ENCODE measurements at regions not wholly inside any gene's neighbourhood (a gene's known extent, or its start where the extent isn't known, plus 50 kb on each side); places are given as distances from the start of the nearest gene placed in this dataset.

GRCh38 chr6:40973304-40973703 is 65.7 kb downstream of the UNC5CL start:
- DNase-seq, result no peak

- DNase-seq, result no peak
Observed at GRCh38 chr6:40972814-40973213, 66.2 kb downstream of the UNC5CL start.

GRCh38 chr6:40972190-40972589 is 66.8 kb downstream of the UNC5CL start:
- DNase-seq, result no peak

GRCh38 chr6:40968620-40969164 is 70.3 kb downstream of the UNC5CL start:
- DNase-seq, result no peak

GRCh38 chr6:40966860-40967259 is 72.2 kb downstream of the UNC5CL start:
- no peak for DNase-seq

- no peak for DNase-seq
Observed at GRCh38 chr6:40965046-40965445, 74.0 kb downstream of the UNC5CL start.

GRCh38 chr6:40963019-40963418 is 76.0 kb downstream of the UNC5CL start:
- DNase-seq, result no peak

- no peak for DNase-seq
Observed at GRCh38 chr6:40962241-40962640, 76.8 kb downstream of the UNC5CL start.

GRCh38 chr6:40961831-40962230 is 77.2 kb downstream of the UNC5CL start:
- no peak for DNase-seq

GRCh38 chr6:40960742-40961430 is 78.1 kb downstream of the UNC5CL start:
- no peak for DNase-seq

- no peak for DNase-seq
Observed at GRCh38 chr6:40959781-40960327, 79.2 kb downstream of the UNC5CL start.

GRCh38 chr6:40958738-40959137 is 80.3 kb downstream of the UNC5CL start:
- no peak for DNase-seq

GRCh38 chr6:40957616-40958492 is 81.2 kb downstream of the UNC5CL start:
- DNase-seq, result no peak

GRCh38 chr6:40956936-40957335 is 82.1 kb downstream of the UNC5CL start:
- no peak for DNase-seq

- DNase-seq, result no peak
Observed at GRCh38 chr6:40955178-40955545, 83.9 kb downstream of the UNC5CL start.

GRCh38 chr6:40954446-40955177 is 84.4 kb downstream of the UNC5CL start:
- DNase-seq, result no peak

GRCh38 chr6:40953486-40953885 is 85.5 kb downstream of the UNC5CL start:
- no peak for DNase-seq

GRCh38 chr6:40950986-40951698 is 87.9 kb downstream of the UNC5CL start:
- no peak for DNase-seq

- DNase-seq, result no peak
Observed at GRCh38 chr6:40948570-40948969, 90.5 kb downstream of the UNC5CL start.

- DNase-seq, result no peak
Observed at GRCh38 chr6:40947876-40948526, 91.0 kb downstream of the UNC5CL start.

- DNase-seq, result no peak
Observed at GRCh38 chr6:40946738-40947301, 92.2 kb downstream of the UNC5CL start.

Data from CD4-positive, alpha-beta T cell treated with Interleukin-15 for 1 hour (primary cell).